ENCODE measurements at regions not wholly inside any gene's neighbourhood (a gene's known extent, or its start where the extent isn't known, plus 50 kb on each side); places are given as distances from the start of the nearest gene placed in this dataset.

DNA sequence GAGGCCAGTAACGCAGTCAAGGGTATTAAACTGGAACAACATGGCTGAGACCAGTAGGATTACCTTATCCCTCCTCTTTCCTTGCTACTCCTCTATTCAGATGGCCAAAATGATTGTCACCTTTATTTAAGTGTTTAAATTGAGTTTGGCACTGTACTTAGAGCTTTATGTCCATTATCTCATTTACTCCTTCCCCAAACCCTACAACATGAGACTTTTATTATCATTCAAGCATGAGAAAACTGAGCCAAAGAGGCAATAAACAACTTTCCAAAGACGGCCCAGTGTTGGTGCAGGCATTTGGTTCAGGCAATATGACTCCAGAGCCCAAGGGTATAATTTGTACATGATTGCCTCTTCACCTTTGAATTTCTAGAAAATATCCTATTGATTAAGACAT, 370.9 kb upstream of the KITLG start:
- no peak for TF ChIP-seq POLR2A (IDR thresholded peaks at IDR 0.05)
- TF ChIP-seq, protein P1, sequence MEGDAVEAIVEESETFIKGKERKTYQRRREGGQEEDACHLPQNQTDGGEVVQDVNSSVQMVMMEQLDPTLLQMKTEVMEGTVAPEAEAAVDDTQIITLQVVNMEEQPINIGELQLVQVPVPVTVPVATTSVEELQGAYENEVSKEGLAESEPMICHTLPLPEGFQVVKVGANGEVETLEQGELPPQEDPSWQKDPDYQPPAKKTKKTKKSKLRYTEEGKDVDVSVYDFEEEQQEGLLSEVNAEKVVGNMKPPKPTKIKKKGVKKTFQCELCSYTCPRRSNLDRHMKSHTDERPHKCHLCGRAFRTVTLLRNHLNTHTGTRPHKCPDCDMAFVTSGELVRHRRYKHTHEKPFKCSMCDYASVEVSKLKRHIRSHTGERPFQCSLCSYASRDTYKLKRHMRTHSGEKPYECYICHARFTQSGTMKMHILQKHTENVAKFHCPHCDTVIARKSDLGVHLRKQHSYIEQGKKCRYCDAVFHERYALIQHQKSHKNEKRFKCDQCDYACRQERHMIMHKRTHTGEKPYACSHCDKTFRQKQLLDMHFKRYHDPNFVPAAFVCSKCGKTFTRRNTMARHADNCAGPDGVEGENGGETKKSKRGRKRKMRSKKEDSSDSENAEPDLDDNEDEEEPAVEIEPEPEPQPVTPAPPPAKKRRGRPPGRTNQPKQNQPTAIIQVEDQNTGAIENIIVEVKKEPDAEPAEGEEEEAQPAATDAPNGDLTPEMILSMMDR (IDR thresholded peaks at IDR 0.05), result no peak

Measured in lower leg skin (tissue), 3 donors.